B cell (primary cell): ENCODE measurements at regions not wholly inside any gene's neighbourhood (a gene's known extent, or its start where the extent isn't known, plus 50 kb on each side); places are given as distances from the start of the nearest gene placed in this dataset.

Source experiments
- EZH2 ChIP-seq: IDR thresholded peaks from 2 replicates; pipeline ENCODE4 v1.6.1; 2012; ENCODE audit warnings: borderline replicate concordance, low read depth, mild to moderate bottlenecking, moderate library complexity, low read length; ENCODE audit not compliant: insufficient read depth, poor library complexity, severe bottlenecking
- TF ChIP-seq, protein P1 (sequence below): fragments of 200-600 bp; IDR thresholded peaks from one replicate; pipeline ENCODE4 v1.8.0; 2022; ENCODE audit warnings: antibody characterized with exemption, mild to moderate bottlenecking

DNA sequence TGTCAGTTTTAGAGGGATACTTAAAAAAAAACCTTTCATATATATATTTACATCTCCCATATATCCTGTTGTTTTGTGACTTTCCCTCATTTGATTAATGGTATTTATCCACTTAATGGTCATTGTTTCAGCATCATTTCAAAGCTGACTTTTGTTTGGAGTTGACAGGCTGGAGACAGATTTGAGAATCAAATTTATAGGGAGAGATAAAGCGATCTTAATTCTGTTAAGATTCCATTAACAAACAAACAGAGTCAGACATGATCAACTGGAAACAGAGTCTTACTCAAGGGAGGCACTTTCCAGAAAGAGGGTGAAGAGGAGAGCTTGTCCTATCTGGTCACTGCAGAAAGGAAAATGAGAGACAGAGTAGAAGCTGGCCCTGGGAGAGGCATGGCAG lies 283.4 kb downstream of the TTLL7 start:
- TF ChIP-seq, protein P1, sequence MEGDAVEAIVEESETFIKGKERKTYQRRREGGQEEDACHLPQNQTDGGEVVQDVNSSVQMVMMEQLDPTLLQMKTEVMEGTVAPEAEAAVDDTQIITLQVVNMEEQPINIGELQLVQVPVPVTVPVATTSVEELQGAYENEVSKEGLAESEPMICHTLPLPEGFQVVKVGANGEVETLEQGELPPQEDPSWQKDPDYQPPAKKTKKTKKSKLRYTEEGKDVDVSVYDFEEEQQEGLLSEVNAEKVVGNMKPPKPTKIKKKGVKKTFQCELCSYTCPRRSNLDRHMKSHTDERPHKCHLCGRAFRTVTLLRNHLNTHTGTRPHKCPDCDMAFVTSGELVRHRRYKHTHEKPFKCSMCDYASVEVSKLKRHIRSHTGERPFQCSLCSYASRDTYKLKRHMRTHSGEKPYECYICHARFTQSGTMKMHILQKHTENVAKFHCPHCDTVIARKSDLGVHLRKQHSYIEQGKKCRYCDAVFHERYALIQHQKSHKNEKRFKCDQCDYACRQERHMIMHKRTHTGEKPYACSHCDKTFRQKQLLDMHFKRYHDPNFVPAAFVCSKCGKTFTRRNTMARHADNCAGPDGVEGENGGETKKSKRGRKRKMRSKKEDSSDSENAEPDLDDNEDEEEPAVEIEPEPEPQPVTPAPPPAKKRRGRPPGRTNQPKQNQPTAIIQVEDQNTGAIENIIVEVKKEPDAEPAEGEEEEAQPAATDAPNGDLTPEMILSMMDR: no peak
- no peak for TF ChIP-seq EZH2
